GM06990 (cell line): ENCODE measurements at regions not wholly inside any gene's neighbourhood (a gene's known extent, or its start where the extent isn't known, plus 50 kb on each side); places are given as distances from the start of the nearest gene placed in this dataset.
"Not testable (repeated sequence)": the region's sequence is repeated elsewhere in the genome, so short reads cannot be mapped to it uniquely, and the experiment has no call there.

Experiments used
- DNase-seq: peaks from one replicate; pipeline ENCODE4 v3.0.0-alpha.2; 2011; ENCODE audit not compliant: insufficient read length; ENCODE audit errors: extremely low read depth
- H3K27me3 ChIP-seq: replicated peaks from 2 replicates; pipeline ENCODE4 v1.6.0; 2011; ENCODE audit warnings: low read length; ENCODE audit not compliant: control insufficient read depth, insufficient read depth
- H3K36me3 ChIP-seq: 2 replicates; pipeline ENCODE4 v1.5.1; 2011; ENCODE audit warnings: low read length; ENCODE audit not compliant: control insufficient read depth, insufficient read depth
- H3K4me3 ChIP-seq: replicated peaks from 2 replicates; pipeline ENCODE4 v1.5.1; 2011; ENCODE audit warnings: low read depth, mild to moderate bottlenecking, control low read depth, low read length
- TF ChIP-seq, protein P1 (sequence below): IDR thresholded peaks from 2 replicates; pipeline ENCODE4 v1.5.1; 2011; ENCODE audit warnings: low read length, control low read depth, mild to moderate bottlenecking, inconsistent platforms; ENCODE audit not compliant: insufficient read depth, poor library complexity, severe bottlenecking

DNA sequence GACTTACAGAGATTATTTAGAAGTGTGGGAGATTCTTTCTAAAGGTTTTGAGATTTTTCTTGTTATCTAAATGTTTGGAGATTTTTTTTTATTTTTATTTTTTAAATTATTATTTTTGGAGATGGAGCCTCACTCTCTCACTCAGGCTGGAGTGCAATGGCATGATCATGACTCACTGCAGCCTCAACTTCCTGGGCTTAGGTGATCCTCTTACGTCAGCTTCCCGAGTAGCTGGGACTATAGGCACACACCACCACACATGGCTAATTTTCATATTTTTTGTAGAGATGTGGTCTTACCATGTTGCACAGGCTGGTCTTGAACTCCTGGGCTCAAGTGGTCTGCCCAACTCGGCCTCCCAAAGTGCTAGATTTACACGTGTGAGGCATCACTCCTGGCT lies 694.5 kb downstream of the TLE1 start:
- no peak for DNase-seq
- TF ChIP-seq, protein P1, sequence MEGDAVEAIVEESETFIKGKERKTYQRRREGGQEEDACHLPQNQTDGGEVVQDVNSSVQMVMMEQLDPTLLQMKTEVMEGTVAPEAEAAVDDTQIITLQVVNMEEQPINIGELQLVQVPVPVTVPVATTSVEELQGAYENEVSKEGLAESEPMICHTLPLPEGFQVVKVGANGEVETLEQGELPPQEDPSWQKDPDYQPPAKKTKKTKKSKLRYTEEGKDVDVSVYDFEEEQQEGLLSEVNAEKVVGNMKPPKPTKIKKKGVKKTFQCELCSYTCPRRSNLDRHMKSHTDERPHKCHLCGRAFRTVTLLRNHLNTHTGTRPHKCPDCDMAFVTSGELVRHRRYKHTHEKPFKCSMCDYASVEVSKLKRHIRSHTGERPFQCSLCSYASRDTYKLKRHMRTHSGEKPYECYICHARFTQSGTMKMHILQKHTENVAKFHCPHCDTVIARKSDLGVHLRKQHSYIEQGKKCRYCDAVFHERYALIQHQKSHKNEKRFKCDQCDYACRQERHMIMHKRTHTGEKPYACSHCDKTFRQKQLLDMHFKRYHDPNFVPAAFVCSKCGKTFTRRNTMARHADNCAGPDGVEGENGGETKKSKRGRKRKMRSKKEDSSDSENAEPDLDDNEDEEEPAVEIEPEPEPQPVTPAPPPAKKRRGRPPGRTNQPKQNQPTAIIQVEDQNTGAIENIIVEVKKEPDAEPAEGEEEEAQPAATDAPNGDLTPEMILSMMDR, result no peak

DNA sequence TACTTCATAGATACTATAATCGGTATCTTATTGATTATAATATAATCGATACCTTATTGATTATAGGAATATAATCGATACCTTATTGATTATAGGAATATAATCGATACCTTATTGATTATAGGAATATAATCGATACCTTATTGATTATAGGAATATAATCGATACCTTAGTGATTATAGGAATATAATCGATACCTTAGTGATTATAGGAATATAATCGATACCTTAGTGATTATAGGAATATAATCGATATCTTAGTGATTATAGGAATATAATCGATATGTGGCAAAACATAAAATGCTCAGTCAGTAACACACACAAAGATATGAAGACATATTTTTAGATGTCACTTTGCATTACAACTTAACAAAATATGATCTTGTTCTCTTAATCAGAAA lies 703.8 kb downstream of the TLE1 start:
- not testable (repeated sequence) for H3K4me3 ChIP-seq, H3K36me3 ChIP-seq, H3K27me3 ChIP-seq, DNase-seq

More for the DNA sequence above, 694.5 kb downstream of the TLE1 start:
- Histone ChIP-seq H3K4me3 (no peak overlapping the region), H3K36me3 (no peaks in the 10 kb centered on the region), H3K27me3 (no peaks in the 10 kb centered on the region)

DNA sequence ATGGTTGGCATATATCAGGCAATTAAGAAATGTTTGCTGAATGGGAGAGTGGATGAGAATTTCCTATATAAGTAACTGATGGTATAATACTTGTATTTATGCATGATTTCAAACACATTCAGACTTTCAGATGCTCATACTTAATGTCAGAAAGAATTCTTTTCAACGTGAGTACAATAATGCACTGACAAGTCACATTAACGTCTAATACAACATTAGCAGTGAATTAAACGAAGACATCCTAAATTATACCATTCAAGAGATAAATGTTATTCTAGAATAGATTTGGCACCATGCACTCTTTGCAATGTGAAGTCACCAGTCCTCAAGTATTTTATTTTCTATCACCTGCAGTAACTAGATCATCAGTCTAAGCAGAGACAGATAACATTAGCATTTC lies 712.9 kb downstream of the TLE1 start:
- Histone ChIP-seq H3K4me3 (no peak overlapping the region), H3K27me3 (no peaks in the 10 kb centered on the region), H3K36me3 (no peaks in the 10 kb centered on the region)
- TF ChIP-seq, protein P1, result no peak
- no peak for DNase-seq

DNA sequence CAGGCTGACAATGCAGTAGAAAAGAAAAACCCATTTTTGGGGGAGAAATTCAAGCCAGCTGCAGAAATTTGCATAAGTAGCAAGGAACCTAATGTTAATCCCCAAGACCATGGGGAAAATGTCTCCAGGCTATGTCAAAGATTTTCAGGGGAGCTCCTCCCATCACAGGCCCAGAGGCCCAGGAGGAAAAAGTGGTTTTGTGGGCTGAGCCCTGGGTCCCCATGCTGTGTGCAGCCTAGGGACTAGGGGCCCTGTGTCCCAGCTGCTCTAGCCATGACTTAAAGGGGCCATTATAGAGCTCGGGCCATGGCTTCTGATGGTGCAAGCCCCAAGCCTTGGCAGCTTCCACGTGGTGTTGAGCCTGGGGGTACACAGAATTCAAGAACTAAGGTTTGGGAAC lies 719.0 kb downstream of the TLE1 start:
- DNase-seq, H3K4me3 ChIP-seq, H3K36me3 ChIP-seq, H3K27me3 ChIP-seq: not testable (repeated sequence)

DNA sequence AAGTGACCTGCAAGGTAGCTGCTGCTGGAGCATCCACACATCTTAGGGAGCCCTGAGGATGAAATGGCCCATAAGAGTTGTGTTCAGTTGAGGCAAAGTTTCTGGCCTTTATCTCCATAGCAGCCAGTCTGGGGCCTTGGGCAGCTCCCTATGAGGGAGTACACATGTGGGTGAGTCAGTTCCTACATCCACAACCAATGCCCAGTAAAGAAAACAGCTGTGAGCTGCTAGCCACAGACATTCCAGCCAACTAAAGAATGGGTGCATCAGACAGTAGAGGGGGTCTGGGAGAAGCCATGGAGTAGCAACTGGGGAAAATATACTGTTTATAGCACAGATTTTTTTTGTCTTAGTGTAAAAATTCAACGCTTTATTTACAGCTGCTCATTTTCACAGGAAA lies 720.7 kb downstream of the TLE1 start:
- H3K36me3 ChIP-seq, result no peaks in the 10 kb centered on the region
- no peak for DNase-seq
- no peaks in the 10 kb centered on the region for H3K27me3 ChIP-seq
- H3K4me3 ChIP-seq, result no peak overlapping the region
- TF ChIP-seq, protein P1, result no peak

DNA sequence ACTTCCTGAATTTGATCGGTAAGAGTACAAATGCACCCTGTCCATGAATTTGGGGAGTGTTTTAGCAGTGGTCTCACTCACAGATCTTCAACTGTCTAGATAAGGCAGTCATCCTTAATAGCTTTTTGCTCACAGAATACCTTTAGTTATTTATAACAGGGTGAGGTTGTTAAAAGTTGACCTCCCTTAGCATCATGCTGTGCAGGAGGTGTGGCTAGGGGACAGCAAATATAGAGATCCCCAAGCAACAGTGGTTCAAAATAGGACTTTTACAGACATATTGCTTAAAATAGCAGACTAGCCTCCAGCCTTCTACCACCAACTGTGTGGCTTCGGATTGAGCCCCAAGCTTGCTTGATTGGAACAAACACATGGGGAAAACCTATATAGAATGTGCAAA lies 724.4 kb downstream of the TLE1 start:
- no peaks in the 10 kb centered on the region for H3K36me3 ChIP-seq
- no peak for DNase-seq
- TF ChIP-seq, protein P1, result no peak
- no peak overlapping the region for H3K4me3 ChIP-seq
- no peaks in the 10 kb centered on the region for H3K27me3 ChIP-seq

DNA sequence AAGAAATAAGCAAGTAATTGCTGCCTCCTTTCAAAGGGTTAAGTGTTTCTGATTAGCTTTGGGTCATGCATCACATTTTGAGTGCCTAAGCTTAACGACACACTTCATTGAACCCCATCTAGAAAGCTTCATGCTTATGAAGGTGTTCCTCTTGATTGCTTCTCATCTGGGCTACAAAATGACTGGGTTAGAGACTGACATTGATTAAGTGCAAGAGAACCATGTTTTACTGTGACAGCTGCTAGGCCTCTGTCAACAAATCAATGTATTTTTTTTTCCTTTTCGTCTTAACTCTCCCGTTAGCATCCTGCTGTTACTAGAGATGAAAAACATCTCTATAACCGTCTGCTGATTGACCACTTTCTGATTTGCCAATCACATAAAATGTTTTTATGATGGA lies 725.0 kb downstream of the TLE1 start:
- no peak overlapping the region for H3K4me3 ChIP-seq
- TF ChIP-seq, protein P1, result no peak
- H3K27me3 ChIP-seq, result no peaks in the 10 kb centered on the region
- DNase-seq, result no peak
- H3K36me3 ChIP-seq, result no peaks in the 10 kb centered on the region
